Glutamatergic neuron (in vitro differentiated cells): ENCODE measurements at regions not wholly inside any gene's neighbourhood (a gene's known extent, or its start where the extent isn't known, plus 50 kb on each side); places are given as distances from the start of the nearest gene placed in this dataset.

ENCODE experiments used
- DNase-seq: peaks from one replicate; pipeline ENCODE4 v3.0.0; 2022
- H3K27ac Mint-ChIP-seq: one replicate; pipeline ENCODE4 v1.8.0; 2020; ENCODE audit warnings: mild to moderate bottlenecking, mixed read lengths, inconsistent platforms; ENCODE audit not compliant: unreplicated experiment
- H3K27me3 Mint-ChIP-seq: one replicate; pipeline ENCODE4 v1.8.0; 2020; ENCODE audit warnings: mild to moderate bottlenecking, moderate library complexity, mixed read lengths, inconsistent platforms; ENCODE audit not compliant: unreplicated experiment
- H3K36me3 Mint-ChIP-seq: one replicate; pipeline ENCODE4 v1.8.0; 2020; ENCODE audit warnings: mild to moderate bottlenecking, mixed read lengths, inconsistent platforms; ENCODE audit not compliant: unreplicated experiment
- H3K4me1 Mint-ChIP-seq: one replicate; pipeline ENCODE4 v1.8.0; 2020; ENCODE audit warnings: mild to moderate bottlenecking, low read depth, mixed read lengths, inconsistent platforms; ENCODE audit not compliant: unreplicated experiment
- H3K4me3 Mint-ChIP-seq: one replicate; pipeline ENCODE4 v1.8.0; 2020; ENCODE audit warnings: mild to moderate bottlenecking, mixed read lengths, inconsistent platforms; ENCODE audit not compliant: unreplicated experiment
- H3K9me3 Mint-ChIP-seq: one replicate; pipeline ENCODE4 v1.8.0; 2020; ENCODE audit warnings: mild to moderate bottlenecking, moderate library complexity, mixed read lengths, inconsistent platforms; ENCODE audit not compliant: unreplicated experiment
- TF ChIP-seq, protein P1 (sequence below): fragments of 200-600 bp; sonication (generic); IDR thresholded peaks from one replicate; pipeline ENCODE4 v1.5.0; 2021; ENCODE audit not compliant: partially characterized antibody, unreplicated experiment

DNA sequence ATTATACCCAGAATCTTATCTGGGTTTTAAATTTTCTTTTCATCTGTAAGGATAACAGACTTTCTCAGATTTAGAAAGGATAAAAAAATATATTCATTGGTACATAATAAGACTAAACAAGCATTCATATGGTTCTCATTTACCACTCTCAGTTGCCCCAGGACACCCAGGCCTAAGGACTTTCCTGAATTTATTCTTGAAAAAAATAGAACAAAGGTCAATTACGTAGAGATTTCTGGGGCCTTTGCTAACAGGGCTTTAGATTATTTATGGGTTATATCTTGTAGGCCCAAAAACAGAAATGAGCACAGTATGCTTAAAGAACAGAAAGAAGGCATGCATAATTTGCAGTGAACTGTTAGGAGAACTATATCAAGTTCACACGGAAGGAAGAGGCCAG is 269.0 kb upstream of the COL3A1 start:
- TF ChIP-seq, protein P1, sequence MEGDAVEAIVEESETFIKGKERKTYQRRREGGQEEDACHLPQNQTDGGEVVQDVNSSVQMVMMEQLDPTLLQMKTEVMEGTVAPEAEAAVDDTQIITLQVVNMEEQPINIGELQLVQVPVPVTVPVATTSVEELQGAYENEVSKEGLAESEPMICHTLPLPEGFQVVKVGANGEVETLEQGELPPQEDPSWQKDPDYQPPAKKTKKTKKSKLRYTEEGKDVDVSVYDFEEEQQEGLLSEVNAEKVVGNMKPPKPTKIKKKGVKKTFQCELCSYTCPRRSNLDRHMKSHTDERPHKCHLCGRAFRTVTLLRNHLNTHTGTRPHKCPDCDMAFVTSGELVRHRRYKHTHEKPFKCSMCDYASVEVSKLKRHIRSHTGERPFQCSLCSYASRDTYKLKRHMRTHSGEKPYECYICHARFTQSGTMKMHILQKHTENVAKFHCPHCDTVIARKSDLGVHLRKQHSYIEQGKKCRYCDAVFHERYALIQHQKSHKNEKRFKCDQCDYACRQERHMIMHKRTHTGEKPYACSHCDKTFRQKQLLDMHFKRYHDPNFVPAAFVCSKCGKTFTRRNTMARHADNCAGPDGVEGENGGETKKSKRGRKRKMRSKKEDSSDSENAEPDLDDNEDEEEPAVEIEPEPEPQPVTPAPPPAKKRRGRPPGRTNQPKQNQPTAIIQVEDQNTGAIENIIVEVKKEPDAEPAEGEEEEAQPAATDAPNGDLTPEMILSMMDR: no peak
- no peak overlapping the region for H3K4me3 Mint-ChIP-seq
- no peaks in the 10 kb centered on the region for H3K9me3 Mint-ChIP-seq
- no peak overlapping the region for H3K27ac Mint-ChIP-seq
- H3K27me3 Mint-ChIP-seq: no peaks in the 10 kb centered on the region
- no peaks in the 10 kb centered on the region for H3K36me3 Mint-ChIP-seq
- no peak for DNase-seq
- no peaks in the 10 kb centered on the region for H3K4me1 Mint-ChIP-seq

DNA sequence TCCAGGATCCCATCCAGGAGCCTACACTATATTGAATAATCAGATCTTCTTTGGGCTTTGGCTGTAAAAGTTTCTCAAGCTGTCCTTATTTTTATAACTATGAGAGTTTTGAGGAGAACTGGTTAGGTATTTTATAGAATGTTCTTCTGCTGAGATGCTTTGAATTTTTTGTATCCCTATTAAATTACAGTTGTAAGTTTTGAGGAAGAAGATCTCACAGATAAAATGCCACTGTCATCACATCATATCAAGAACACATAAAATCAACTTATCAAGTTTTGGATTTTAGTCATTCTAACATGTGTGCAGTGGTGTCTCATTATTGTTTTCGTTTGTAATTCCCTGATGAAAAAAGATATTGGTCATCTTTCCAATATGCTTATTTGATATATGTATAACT is 260.2 kb upstream of the COL3A1 start:
- Mint-ChIP-seq H3K4me3 (no peak overlapping the region), H3K4me1 (no peaks in the 10 kb centered on the region), H3K36me3 (no peaks in the 10 kb centered on the region), H3K27ac (no peak overlapping the region), H3K27me3 (no peaks in the 10 kb centered on the region), H3K9me3 (peaks cover 2% of the 10 kb centered on the region)
- TF ChIP-seq, protein P1: no peak
- no peak for DNase-seq

DNA sequence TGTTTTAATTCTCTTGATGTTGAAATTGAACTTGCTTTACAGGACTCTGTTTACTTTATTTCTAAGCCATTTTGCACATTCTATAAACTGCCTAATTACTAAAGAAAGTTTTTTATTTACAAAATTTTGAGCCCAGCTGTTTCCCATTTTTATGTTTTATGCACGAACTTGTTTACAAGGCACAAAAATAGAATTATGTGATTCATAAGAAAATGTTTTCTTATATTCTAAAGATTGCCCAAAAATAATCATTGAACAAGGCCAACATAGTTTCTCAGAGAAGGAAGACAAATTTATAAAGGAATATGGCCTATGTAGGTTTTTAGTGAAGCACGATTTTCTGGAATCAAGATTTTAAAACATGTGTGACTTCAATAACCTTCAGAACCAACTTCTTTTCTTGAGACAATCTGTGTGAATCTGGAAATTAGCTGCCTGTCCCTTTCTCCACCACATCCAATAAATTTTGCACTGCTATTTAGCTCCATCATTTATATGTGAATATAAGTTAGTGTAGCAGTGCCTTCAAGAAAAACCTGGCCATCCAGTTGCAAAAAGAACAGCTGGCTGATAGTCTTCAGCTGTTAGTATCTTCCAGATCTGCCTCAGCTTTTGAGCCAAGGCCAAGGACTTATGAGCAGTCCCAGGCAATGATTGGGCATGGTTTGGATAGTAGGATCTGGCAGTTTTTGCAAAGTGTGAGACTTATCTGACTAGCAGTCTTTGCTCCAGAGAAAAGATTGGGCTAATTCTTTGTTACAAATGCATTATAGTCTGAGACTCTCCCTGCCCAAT is 253.2 kb upstream of the COL3A1 start:
- Mint-ChIP-seq H3K4me1 (no peaks in the 10 kb centered on the region), H3K9me3 (peaks cover 1% of the 10 kb centered on the region), H3K27me3 (no peaks in the 10 kb centered on the region), H3K4me3 (no peak overlapping the region), H3K27ac (no peak overlapping the region), H3K36me3 (no peaks in the 10 kb centered on the region)
- no peak for DNase-seq
- TF ChIP-seq, protein P1: no peak

DNA sequence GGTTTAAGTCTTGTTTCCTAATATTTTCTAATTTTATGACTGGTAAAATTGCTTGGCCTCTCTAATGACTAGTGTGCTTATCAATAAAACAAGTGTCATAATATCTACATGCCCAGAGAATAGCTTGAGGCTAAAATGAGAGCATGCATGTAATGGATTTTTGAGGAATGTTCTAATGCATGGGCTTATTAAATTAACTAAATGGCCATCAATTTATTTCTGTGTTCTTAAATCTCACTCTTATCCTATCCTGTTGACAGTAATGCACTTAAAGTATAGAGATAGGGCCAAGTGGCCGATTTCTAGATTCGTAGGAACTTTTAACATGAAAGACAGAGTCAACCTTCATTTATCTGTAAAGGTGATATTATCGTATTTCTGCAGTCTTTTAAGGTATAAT is 252.4 kb upstream of the COL3A1 start:
- Mint-ChIP-seq H3K36me3 (no peaks in the 10 kb centered on the region), H3K4me1 (no peaks in the 10 kb centered on the region), H3K4me3 (no peak overlapping the region), H3K9me3 (peaks cover 1% of the 10 kb centered on the region), H3K27ac (no peak overlapping the region), H3K27me3 (no peaks in the 10 kb centered on the region)
- DNase-seq: no peak
- TF ChIP-seq, protein P1: no peak

DNA sequence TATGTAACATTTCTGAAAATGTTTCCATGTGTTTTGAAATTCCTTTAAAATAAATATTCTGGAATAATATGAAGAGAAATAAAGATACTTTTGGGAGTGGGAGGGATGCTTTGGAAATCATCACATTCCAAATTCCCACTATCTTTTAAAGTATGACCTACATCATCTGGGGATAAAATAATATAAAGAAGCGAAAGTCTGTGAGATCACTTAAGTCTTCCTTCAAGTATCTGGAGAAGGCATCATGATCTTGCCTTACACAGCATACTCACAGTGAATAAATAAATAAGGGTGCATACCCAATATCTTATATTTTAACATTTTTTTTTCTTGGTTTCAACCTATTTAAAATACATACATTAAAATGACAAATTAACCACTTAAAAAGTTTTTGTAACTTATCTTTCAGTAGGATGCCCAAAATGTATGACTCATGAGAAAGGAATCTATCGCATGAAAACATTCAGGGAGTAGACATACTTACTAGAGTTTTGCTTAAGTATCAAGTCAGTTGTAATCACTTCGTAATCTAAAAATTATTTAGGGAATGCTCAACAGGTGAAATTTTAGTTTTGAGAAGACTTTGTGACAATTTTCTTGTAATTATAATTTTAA is 248.3 kb upstream of the COL3A1 start:
- H3K36me3 Mint-ChIP-seq: no peaks in the 10 kb centered on the region
- H3K27me3 Mint-ChIP-seq: no peaks in the 10 kb centered on the region
- no peak overlapping the region for H3K4me3 Mint-ChIP-seq
- TF ChIP-seq, protein P1: no peak
- H3K27ac Mint-ChIP-seq: no peak overlapping the region
- no peaks in the 10 kb centered on the region for H3K9me3 Mint-ChIP-seq
- H3K4me1 Mint-ChIP-seq: no peaks in the 10 kb centered on the region
- no peak for DNase-seq
